SHP77 (cell line): ENCODE measurements at regions not wholly inside any gene's neighbourhood (a gene's known extent, or its start where the extent isn't known, plus 50 kb on each side); places are given as distances from the start of the nearest gene placed in this dataset.
A peak's percentile ranks its signal among the peaks of the same experiment; 100 is the strongest.

Source experiments
- DNase-seq, 2 experiments: peaks; one replicate each; lab custom pipeline; 2025; lab: John Stamatoyannopoulos, UW

DNA sequence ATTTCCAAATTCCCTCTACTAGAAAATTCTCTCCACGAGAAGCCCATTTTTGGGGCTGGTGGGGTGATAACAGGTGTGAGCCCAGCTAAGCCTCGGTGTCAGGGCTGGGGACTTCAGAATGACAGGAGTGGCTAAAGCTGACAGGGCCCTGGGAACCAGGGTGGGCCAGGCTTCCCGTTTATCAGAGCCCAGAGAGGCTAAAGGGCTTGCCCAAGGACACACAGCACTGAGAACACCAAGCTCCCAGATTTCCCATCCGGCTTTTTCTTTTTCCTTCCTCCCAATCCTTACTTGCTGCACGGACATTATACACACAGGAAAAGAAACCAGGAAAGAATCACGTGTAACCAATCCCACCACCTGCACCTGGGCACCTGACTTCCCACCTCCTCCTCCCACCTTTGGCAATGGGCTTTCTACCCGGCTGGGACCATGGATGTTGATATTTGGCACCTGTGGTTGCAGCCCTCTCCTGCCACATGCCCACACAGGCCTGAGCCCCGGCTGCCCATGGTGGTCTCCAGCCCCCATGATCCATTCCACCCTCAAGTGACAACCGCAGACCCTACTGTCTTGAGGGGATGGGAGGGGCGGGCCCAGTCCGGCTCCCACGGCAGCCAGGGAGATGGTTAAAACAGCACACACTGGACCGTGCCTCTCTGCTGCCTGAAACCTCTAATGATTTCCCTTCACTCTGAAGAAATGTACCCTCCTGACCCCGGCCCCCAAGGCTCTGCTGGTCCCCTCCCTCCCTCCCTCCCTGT is 78.9 kb downstream of the ENGASE start:
- no peak for DNase-seq

DNA sequence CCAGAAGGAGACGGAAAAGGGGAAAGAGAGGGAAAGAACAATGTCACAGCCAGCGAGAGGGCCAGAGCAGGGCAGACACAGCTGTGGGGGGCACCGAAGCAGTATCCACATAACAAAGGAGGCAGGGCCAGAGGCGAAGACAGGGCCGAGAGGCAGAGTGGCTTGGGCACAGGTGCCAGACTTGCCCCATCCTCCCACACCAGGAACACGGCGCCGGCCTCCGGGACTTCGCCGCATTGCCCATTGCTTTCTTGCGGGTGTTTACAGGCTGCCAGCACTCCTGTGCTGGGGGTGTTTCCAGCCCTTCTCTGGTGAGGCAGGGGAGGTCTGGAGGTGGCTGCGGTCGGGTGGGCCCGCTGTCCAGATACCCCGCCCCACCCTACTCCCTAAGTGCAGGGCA is 78.0 kb downstream of the ENGASE start:
- DNase-seq: no peak

DNA sequence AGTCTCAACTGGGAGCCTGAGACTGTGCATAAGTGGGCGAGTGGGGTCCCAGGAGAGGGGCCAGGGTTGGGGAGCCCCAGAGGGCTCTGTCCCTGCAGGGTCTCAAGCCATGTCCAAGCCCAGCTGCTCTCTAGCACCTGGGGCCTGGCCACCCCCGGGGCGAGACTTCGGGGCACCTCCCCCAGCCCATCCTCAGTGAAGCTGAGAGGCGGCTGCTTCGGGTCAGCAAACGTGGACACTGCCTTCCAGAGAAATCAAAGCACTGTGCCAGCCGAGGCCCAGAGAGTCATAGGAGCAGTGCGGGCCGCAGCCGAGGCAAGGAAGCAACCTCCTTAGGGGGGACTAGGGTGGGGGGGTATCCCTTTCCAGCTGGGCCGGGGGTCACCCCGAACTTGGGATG is 77.5 kb downstream of the ENGASE start:
- no peak for DNase-seq

DNA sequence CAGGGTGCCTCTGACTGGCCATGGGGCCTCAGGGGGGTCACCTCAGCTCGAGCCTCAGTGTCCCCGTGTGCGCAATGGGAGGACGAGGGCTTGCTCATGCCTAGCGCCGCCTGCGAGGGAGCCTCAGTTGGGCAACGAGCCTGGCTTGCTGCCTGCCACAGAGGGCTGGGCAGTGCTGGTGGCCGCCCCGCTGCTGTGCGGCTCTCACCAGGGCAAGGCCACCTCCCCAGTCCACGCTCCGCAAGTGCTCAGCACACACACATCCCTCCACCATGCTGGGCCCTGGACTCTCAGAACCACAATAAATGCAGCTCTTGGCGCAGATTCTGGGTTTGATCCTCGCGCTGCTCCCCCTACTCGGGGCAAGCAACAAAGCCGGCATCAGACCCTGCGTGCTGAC is 76.2 kb downstream of the ENGASE start:
- DNase-seq: no peak

DNA sequence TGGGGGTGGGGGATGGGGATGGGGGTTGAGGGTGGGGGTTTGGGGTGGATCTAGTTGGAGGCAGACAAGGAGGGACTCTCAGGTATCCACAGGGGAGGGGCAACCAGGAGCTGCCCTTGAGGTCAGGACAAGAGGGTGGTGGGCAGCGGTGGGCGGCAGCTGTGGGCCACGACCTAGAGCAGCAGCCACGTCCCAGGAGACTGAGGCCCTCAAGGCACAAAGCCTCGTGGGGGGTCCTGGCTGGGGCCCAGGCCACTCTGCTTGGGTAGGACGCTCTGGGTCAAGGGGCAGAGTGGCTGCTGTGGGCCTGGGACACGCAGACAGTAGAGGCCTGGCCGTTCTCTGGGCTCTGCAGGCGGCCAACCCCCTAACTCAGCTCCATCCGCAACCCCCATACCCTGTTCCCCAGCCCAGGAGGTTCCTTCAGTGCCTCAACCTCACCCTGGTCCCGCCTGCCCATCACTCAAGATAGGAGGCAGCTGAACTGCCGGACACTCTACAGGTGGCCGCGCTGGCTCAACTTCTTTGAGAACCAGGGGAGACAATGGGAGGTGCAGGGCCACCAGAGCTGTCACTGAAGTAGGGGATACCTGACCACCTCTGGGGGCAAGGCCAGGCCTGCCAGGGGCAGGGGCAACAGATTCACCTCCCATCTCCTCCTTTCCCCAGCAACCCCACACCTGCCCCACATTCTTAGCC is 75.6 kb downstream of the ENGASE start:
- no peak for DNase-seq

DNA sequence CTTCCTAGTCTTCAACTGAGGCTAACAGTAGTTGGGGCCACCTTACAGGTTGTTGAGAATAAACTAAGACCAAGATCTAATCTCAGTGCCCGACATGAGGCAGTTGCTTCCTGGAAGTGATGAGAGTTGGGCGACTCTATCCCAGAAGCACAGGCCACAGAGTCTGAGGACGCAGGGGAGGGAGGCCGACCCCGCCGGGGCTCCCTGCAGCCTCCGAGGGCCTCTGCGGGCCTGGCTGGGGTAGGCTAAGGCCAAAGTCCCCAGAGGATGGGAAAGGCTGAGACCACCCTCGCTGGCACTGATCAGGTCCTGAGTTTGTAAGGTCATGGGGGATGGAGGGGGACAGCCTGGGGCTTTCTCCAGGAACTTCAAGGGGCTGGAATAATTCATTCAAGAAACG is 74.0 kb downstream of the ENGASE start:
- DNase-seq: no peak

DNA sequence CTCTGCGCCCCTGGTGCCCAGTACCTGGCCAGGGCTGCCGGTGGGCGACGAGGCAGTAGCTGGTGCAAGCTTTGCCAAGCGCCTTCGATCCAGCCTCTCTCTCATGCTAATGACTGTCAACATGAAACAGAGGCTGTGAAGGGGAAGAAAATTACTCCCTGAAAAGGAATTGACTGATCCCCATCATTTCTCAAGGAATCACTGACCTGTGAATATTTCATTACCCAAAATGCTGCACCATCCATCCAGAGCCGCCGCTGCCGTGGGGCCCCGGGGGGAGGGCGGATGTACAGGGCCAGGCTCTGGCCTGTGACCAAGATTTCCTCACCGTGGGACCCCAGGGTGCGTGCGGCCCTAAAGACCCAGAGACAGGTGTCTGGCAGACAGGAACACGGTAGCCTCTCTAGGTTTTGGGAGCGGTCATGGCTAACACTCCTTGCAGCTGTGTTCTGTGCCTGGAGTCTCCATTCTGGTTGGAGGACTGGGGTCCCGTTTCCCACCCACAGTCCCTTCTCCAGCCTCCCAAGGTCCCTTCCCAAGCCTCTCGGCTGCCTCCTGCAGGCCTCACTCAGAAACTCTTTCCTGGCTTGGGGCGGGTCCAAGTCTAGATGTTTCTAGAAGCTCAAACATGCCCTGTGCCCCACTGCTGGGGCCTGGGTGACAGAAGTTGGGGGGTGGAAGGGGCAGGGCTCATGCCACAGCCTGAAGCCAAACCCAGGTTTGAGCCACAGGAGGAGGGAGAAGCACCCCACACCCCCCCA is 73.3 kb downstream of the ENGASE start:
- DNase-seq: no peak

DNA sequence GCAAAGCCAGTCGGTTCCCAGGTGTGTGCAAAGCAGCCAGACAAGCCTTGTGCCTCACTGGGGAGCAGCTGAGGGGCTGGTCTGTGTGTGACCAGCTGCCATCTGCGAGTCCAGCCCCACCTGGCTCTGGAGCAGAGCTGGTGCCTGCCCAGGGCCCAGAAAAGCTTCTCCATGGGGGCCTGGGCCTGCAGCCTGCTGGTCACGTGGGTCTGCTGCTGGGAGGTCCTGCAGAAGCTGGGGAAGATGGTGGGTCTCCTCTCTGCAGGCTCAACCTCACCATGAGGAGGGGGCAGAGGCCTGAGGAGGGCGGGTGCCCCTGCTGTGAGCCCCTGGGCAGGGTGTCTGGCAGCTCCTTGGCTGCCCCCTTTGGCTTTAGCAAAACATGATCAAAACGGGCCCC is 71.9 kb downstream of the ENGASE start:
- DNase-seq: peak; percentile 47 to 57

DNA sequence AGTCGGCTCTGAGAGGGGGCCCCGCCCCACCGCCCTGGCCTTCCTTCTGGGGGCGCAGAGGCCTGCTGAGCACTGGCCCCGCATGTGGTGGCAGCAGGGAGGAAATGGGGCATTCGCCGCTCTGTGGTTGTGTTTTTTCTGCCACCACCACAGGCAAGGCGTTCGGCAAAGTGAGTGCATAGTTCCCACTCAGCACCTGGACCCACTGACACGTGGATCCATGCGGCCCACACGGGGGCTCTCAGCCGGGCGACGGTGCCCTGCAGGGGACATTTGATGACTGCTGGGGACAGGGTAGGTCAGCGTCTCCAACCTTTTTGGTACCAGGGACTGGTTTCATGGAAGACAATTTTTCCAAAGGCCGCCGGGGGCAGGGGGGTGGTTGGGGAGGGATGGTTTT is 70.9 kb downstream of the ENGASE start:
- DNase-seq: no peak

DNA sequence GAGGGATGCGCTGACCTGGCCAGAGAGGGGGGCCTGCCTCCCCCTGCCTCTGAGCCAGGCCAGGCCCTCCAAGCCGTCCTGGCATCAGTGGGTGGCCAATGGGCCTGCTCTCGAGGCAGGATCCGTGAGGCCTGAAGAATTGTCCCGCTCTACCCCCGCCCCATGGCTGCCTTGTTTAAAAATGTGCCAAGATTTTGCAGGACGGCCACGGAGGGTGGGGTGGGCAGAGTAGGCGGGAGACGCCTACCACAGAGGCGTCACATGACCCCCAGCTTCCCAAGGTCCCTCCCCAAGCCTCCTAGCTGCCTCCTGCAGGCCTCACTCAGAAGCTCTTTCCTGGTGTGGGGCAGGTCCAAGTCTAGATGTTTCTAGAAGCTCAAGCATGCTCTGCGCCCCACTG is 69.5 kb downstream of the ENGASE start:
- DNase-seq: no peak

DNA sequence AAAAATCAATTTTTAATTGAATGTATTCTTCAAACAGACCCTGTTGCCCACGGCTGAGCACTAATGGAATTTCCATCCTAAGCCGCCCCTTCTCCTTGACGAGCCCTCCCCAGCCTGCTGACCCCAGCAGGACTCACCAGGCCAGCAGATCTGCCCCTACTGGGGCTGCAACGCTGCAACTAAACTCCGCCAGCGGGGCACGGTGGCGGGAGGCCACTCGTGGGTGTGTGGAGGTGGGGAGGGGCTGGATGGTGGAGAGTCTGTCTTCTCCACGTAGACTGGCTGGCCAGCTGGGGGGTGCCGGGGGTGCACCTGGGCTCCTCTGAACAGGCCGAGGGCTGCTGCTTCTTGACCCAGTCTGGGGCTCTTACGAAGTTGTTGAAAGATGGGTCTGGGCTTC is 67.8 kb downstream of the ENGASE start:
- DNase-seq: no peak

DNA sequence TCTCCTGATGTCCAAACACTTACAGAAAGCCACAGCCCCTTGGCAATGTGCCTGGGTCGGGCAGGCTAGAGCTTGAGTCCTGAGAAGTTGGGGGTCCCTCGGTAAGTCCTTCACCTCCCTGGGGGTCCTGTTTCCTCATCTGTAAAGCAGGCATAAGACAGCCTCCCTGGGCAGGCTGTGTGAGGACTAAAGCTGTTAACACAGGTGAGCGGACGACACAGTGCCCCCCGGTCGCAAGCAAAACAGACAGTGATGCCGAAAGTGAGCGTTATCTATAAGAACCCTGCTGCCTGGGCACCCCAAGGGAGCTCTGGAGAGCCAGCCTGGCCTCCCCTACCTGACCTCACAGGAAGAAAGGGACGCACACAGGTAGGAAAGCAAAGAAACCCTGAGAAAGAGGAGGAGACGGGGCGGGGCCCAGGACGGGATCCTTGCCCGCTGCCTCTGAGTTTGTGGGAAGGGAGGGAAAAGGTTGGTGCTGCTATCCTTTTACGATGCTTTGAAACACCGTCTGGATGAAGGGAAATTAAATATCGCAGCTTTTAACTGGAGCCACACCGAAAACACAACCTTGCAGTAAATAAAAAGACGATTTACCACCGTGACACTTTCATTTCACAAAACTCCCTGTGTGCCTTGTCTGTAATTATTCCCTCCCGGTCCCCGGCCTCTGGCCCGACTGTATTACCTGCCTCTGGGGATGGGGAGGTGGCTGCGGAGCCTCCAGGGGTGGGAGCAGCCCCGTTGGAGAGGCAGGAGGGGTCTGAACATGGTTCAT is 67.1 kb downstream of the ENGASE start:
- no peak for DNase-seq

DNA sequence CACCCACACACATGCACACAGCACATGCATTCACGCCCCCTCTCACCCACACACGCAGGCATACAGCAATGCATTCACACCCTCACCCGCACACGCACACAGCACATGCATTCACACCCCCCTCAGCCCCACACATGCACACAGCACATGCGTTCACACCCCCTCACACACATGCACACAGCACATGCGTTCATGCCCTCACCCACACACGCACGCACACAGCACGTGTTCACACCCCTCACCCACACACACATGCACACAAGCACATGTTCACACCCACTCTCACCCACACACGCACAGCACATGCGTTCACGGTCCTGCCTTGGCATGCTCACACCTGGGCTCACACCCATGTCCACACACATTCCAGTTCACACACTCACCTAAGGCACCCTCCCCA is 64.2 kb downstream of the ENGASE start:
- DNase-seq: no peak

DNA sequence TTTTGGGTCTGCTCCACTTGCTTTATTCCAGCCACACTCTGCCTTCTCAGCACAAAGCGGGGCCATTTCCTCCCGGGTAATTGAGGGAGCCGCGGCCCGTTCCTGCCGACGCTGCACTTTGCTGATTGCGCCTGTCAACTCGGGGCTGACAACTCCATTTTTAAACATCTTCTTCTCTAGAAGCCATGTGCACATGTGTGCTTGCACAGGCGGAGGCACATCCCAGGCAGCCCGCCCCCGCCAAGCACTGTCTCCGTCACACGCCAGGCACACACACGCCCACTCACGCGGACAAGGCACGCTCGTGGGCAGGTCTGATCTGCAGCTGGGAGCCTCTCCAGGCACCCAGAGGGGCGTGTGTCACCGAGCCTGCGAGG is 63.2 kb downstream of the ENGASE start:
- DNase-seq: no peak

DNA sequence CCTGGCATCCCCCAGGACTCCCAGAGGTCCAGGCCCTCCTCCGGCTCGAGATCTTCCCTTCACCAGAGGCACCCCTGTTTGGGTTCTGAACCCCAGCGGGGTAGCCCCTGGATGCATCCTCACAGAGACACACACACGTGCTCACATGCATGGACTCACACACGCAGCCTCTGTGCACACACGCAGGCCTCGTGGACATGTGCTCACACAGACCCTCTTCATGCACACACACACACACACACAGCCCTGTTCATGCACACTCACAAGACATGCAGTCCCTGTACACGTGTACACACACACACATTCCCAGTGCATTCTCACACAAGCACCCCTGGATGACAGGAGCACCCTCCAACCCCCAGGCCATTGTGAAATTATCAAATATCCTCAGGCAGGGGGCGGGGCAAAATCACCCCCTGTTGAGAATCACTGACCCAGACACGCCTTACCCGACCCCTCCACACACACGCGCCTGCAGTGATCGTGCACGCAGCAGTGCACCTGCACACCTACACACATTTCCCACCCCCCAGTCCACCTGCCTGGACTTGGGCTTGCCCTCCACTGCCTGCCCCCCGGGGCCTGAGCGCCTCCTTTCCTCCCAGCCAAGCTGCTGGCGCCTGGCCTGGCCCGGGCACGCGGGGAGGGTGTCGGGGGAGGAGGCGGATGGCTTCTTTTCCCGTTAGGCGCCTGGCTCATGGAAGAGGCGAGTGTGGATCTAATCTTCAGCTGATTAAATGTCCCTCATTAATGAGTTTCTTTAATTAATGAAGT is 62.6 kb downstream of the ENGASE start:
- DNase-seq: no peak

DNA sequence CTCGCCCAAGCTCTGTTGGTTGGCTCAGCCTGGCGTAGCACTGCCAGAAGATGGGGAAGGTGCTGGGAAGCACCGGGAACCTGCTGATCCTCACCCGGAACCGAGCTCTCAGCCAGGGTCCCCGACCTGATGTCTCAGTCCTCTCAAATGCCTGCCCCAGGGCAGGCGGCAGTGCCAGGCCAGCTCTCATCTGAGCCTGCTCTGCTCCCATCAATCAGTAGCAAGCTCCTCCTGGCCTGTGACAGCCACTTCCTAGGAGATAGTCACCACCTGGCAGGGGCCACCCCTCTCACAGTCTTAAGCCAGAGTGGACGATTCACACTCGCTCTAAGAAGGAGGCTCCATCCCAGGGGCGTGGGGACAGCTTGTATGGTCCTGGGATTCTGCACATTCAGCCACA is 62.0 kb downstream of the ENGASE start:
- no peak for DNase-seq
